PC-9 (cell line): ENCODE measurements at regions not wholly inside any gene's neighbourhood (a gene's known extent, or its start where the extent isn't known, plus 50 kb on each side); places are given as distances from the start of the nearest gene placed in this dataset.

Experiments used
- EZH2 ChIP-seq: fragments of 200-600 bp; sonication (generic); IDR thresholded peaks from 2 replicates; pipeline ENCODE4 v1.8.0; 2017; ENCODE audit warnings: antibody characterized with exemption, low read depth
- TF ChIP-seq, protein P1 (sequence below): fragments of 200-600 bp; sonication (generic); conservative IDR thresholded peaks from 2 replicates; pipeline ENCODE4 v1.6.1; 2017; ENCODE audit warnings: mixed run types, antibody characterized with exemption, mild to moderate bottlenecking, moderate library complexity

DNA sequence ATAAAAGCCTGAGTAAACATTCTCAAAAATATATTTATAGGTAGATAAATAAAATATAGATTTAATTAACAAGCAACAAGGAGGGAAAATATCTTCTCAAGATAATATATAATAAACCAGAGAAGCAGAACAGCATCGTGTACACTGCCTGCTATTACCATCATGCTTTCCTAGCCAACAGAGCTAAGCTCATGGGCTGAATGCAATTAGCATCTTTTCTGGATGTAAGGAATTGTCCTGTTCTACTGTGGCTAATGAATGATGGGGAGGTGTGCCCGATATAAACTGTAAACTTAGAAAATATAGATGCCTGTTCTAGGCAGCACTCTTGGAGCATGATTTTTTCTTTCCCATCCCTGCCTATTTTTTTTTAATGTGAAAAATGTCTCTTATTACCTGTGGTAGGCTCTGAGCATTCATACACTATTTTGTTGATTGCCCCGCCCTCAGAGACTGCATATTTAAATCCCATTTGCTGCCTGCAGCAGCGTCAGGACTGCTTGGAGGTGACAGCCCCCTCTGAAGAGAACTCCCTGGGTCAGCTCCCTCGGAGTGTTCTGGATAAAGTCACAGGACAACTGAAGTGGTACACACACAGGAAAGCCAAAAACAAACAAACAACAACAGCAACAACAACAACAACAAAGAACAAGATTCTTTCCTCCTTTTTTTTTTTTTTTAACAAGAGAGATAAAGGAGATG lies 312.3 kb downstream of the SATB1 start:
- TF ChIP-seq, protein P1, sequence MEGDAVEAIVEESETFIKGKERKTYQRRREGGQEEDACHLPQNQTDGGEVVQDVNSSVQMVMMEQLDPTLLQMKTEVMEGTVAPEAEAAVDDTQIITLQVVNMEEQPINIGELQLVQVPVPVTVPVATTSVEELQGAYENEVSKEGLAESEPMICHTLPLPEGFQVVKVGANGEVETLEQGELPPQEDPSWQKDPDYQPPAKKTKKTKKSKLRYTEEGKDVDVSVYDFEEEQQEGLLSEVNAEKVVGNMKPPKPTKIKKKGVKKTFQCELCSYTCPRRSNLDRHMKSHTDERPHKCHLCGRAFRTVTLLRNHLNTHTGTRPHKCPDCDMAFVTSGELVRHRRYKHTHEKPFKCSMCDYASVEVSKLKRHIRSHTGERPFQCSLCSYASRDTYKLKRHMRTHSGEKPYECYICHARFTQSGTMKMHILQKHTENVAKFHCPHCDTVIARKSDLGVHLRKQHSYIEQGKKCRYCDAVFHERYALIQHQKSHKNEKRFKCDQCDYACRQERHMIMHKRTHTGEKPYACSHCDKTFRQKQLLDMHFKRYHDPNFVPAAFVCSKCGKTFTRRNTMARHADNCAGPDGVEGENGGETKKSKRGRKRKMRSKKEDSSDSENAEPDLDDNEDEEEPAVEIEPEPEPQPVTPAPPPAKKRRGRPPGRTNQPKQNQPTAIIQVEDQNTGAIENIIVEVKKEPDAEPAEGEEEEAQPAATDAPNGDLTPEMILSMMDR: no peak
- TF ChIP-seq EZH2: no peak
